ENCODE measurements at regions not wholly inside any gene's neighbourhood (a gene's known extent, or its start where the extent isn't known, plus 50 kb on each side); places are given as distances from the start of the nearest gene placed in this dataset.

DNA sequence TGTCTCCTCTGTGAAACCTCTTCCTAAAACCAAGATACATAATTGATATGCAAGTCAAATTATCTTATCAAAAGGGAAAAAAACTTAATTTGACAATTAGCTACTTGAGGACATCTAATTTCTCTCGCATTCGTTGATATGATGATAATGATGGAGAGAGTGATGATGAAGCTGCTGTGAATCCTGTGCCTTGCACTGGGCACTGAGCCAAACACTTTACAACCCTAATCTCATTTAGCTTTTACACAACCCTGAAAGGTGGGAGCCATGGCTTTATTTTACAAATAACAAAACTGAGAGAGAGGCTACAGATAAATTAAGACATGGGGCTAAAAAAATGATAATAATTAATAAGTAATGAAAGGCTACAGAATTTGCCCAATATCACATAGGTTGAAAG lies 176.0 kb downstream of the NOC3L start:
- DNase-seq (ENCODE audit: low read depth in 2 of 2): no peak

DNA sequence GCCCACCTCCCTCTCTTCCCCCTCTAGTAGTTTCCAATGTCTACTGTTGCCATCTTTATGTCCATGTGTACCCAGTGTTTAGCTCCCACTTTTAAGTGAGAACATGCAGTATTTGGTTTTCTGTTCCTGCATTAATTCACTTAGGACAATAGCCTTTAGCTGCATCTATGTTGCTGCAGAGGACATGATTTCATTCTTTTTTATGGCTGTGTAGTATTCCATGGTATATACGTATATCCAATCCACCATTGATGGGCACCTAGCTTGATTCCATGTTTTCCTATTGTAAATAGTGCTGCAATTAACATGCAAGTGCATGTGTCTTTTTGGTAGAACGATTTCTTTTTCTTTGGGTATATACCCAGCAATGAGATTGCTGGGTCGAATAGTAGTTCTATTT lies 170.4 kb downstream of the NOC3L start:
- no peak for DNase-seq (ENCODE audit: low read depth in 2 of 2)

DNA sequence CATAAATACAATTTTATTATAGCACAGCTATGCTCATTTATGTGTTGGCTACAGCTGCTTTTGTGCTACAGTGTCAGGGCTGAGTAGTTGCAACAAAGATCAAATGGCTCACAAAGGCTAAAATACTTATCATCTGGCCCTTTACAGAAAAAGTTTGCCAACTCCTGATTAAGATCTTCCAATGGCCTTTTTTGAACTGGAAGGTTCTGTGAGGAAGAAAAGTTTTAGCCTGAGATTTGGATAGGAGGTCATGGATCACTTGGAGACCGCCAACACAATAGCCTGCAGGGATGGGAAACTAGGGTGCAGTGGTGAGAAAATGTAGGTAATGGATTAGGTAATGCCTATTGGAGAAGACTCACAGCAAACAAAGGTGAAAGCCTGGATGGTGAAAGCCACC lies 169.8 kb downstream of the NOC3L start:
- DNase-seq (ENCODE audit: low read depth in 2 of 2): no peak

DNA sequence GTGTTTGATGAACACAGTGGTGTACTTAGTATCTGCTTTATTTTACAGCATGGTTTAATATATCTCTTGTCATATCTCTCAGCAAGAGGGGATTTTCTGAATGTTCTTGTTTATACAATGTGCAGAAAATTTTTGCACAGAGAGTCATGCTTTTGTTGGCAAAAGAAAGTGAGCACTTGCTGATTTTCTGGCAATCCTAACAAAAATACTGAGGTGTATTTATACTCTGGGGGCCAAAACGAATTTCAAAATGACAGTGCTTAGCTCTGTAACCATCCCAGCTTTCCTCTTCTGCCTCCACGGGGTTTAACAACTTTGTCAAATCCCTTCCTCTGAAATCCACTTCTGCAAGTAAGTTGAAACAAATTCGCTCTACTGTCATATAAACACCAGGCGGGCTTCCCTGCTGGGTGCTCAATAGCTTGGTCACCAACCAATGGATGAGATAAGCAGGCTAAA lies 169.2 kb downstream of the NOC3L start:
- no peak for DNase-seq (ENCODE audit: low read depth in 2 of 2)

DNA sequence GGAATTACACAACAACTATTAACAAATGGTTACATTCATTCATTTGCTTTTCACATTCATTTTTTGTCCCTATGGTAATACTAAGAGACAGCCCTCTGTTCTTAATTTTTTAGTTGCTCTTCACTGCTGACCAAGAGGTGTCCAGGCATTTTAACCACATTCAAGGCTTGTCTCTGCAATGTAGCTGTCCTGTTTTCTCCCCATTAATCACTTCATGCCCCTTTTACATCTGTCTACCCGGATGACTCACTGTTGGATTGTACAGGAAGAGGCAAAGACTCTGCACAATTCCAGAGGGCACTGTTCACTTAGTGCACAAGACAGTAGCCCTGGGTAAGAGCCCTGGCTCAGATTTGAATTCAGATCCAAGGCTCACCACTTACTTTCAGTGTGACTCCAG lies 168.5 kb downstream of the NOC3L start:
- DNase-seq (ENCODE audit: low read depth in 2 of 2): no peak

DNA sequence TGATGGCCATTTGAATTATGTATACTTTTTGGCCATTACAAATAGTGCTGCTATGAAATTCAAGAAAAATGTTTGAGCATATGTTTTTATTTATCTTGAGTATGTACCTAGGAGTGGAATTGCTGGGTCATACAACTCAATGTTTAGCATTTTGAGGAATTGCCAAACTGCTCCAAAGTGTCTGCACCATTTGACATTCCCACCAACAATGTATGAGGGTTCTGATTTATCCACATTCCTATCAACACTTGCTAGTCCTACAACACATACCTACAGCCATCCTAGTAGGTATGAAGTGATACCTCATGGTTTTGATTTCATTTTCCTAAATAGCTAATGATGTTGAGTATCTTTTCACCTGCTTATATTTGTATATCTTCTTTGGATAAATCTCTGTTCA lies 165.5 kb downstream of the NOC3L start:
- DNase-seq (ENCODE audit: low read depth in 2 of 2): no peak

DNA sequence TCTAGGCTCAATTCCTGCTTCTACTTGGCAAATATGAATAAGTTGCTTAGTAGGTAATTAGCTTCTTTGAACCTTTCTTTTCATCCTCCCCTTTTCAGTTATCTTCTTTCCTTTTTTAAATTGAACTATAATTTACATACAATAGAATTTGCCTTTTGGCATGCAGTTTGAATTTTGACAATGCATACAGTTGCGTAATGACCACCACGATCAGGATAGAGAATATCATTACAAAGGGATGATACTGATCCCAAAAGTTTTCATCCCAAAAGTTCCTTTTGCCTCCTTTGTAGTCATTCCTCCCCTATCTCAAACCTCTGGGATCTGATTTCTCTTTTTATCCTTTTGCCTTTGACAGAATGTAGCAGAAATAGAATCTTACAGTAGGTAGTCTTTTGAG lies 164.4 kb downstream of the NOC3L start:
- DNase-seq (ENCODE audit: low read depth in 2 of 2): no peak

DNA sequence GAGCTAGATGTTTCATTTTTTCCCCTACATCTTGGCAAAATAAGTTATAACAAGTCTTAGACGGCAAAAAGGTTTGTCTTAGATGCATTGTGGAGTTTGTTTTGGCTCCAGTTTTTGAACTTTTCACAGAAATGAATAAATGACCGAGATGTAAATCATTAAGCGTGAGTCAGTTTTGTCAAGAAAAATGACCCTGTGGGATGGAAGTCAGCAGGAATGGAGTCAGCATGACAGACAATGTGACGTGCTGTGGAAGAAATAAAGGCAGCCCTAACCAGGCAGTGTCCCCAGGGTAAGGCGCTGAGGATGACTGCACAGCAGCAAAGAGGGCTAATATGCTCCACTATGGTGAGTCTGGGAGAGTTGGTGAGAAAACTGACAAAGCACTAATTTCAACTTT lies 163.2 kb downstream of the NOC3L start:
- no peak for DNase-seq (ENCODE audit: low read depth in 2 of 2)

DNA sequence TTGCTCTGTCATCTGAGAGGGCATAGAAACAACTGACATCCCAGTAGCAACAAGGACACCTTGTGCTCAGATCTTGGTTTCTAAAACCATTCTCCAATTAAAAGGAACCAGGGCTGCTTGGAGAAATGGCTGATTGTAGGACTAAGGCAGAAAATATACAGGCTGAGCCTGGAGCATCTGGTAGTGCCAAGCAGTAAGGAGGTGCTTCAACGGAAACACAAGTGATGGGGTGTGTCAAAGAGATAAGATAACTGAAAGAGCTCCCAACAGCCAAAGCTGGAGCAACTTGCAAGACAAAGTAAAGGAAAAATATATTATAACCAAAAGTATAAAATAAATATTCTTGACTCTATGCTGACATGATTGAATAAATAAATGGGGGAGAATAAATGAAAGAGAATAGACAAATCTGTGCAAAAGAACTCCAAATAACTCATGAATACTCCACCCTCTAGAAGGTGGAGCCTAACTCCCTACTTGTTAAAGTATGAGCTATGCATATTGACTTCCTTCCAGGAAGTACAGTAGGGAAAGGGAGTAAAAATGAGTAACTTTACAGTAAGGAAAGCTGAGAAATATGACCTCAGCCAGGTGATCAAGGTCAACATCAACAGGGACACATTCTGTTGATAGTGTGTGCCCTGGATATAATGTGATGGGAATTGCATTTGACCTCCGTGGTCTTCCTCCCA lies 162.4 kb downstream of the NOC3L start:
- no peak for DNase-seq (ENCODE audit: low read depth in 2 of 2)

DNA sequence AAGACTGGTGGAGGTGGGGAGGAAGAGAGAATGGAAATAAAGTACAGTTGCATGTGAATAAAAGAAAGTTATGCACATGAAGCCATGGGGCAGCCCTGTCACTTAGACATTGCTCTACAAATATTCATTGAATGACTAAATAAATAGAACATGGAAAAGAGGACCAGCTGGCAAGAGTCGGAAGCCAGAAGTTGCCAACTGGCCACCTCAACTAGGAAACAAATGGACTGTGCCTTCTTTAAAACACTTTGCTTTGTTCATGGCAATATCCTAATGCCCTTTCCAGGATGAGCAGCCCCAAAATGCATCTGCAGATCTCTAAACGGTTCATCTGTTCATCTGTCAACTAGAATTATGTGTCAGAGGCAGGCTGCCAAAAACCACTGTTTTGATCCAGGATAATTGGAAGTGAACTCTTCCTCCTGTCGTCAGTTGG lies 157.3 kb downstream of the NOC3L start:
- DNase-seq (ENCODE audit: low read depth in 2 of 2): no peak

DNA sequence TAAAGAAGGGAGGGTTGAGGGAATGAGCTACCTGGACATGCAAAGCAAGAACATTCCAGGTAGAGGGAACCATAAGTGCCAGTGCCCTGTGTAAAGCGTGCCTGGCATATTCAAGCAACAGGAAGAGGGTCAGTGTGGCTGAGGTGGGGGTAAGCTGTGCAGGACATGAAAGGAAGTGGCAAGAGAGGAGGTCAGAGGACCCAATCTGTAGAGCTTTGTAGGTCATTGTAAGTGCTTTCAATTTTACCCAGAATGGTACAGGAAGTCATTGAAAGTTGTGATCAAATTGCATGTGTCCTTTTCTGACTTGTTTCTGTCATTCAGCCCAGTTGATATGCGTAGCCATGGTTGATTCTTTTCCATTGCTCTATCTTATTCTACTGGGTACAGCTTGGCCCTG lies 156.6 kb downstream of the NOC3L start:
- no peak for DNase-seq (ENCODE audit: low read depth in 2 of 2)

DNA sequence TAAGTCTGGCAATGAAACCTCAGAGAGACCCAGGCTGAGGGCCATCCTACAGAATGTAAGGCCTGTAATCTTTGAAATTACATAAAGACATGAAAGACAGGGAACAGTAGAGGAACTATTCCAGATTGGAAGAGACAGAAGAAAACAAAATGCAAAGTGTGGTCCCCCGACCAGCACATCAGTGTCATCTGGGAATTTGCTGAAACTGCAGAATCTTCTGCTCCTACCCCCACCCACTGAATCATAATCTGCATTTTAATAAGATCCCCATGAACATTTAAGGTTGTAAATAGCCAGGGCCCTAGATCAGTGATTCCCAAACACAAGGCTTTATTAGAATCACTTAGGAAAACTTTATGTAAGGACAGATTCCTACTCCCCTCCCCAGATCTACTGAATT lies 154.4 kb downstream of the NOC3L start:
- no peak for DNase-seq (ENCODE audit: low read depth in 2 of 2)

DNA sequence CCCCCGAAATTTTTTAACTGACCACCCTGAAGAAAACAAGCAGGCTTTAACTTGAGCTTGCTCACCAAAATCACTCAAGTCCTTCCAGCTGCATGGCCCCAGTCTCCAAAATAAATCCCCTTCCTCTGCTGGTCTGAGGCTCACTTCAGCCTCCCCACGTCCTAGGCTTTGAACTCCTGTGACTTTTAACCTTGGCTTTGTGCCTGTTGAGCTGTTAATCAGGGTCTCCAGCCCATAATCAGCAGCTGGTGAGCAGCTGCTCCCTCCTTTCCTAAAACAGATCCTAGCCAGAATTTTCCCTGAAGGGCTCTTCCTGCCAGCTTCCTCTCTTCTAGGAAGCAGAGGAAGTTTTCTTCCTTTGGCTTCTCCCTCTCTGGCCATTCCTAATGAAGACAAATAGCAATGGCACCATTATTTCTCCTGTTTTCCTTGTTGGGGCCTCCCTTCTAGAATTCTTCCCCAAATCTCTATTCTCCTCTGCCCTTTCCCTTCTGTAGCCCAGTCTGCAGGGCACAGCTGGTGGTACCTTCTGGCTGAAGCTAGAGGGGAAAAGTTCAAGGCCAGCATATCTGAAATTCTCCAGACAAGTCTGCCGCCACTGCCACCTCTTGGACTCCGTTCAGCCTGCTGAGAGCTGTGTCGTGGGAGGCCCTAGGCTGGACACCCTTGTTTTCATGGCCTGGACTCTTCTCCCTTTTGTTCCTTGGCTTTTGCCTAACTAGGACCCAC lies 152.1 kb downstream of the NOC3L start:
- no peak for DNase-seq (ENCODE audit: low read depth in 2 of 2)

DNA sequence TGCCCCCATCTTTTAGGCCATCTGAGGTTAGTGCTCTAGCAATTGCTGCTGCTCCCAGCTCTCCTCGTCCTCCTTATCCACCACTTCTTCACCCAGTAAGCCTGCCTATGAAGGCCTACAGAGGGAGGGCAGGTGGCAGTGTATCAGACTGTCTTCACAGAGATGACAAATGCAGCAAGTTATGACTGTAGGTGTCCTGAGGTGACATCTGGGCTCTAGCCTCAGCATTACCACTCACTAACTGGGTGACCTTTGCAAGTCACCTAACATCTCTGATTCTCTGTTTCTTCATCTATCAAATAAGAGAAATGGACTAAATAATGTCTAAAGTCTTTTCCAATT lies 151.6 kb downstream of the NOC3L start:
- no peak for DNase-seq (ENCODE audit: low read depth in 2 of 2)

DNA sequence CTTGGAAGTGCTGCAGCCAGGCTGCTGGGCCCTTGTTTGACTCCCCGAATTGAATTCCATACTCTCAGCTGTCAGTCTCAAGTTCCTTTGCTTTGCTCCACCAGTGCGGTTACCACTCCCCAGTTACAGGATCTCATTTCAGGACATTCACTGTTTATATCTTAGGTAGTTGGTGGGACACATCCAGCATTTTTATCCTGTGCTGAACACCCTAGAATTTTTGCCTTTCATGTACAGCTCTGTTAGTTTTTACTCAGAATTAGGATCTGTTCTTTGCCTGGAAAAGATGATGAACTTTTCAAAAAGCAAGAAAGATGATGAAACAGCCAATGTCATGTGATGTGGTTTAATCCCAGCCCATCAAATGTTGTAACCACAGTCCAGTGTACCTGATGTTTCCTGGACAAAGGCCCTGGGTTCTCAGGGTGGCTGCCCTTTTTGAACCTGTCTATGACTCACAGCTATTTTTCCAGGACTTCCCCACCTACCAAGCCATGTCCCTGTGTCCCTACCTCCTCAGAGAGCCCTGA lies 149.7 kb downstream of the NOC3L start:
- no peak for DNase-seq (ENCODE audit: low read depth in 2 of 2)

DNA sequence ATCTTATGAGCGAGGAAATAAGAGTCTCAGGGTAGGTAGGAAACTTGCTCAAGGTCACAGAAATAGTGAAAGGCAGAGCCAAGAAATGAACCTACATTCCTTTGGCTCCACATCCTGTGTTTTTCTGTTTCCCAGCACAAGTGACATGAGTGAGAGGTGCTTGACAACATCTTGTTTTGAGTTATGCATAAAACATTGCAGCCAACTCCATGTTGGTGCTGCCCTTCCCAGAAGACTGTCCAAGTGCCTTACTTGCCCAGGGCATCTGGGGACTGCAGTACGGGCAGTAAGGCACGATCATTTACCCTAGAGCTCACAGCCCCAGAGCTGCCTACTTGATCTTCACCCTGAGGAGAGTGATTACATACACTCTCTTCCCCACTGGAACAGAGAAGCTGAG lies 148.8 kb downstream of the NOC3L start:
- DNase-seq (ENCODE audit: low read depth in 2 of 2): no peak

DNA sequence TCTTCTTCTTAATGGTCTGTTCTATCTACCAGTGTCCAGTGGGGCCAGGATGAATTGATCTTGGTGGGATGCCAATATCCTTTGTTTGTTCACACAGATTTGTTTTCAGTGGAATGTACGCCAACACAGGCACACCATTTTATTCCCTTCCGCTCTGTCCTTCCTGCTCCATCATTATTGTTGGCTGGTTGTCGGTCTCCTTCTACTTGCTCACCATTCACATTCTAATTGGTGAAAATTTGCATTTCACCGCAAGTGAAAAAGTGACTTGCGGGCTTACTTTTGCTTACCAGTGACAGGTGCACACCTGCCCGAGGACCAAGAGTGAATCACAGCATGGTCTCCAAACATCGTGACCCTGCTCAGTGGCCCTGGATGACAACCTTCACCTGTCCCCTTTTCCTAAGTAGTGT lies 148.3 kb downstream of the NOC3L start:
- DNase-seq (ENCODE audit: low read depth in 2 of 2): no peak

DNA sequence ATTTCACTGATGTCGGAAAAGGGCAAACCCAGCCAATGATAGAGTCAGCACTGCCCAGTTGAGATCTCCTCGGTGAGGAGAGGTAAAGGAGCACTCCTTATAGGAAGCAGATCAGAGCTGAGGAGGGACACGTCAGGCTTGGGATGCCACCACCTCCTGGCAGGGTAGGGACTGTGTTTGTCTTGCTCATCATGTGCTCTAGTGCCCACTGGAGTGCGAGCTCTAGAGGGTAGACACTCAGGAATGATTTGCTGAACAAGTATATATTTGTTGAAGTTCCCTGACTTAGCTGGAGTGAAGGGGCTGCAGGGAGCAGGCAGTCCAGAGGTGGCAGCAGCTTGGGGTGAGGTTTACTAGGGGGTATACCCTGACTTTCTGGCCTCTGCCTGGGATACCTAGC lies 146.5 kb downstream of the NOC3L start:
- DNase-seq (ENCODE audit: low read depth in 2 of 2): no peak

DNA sequence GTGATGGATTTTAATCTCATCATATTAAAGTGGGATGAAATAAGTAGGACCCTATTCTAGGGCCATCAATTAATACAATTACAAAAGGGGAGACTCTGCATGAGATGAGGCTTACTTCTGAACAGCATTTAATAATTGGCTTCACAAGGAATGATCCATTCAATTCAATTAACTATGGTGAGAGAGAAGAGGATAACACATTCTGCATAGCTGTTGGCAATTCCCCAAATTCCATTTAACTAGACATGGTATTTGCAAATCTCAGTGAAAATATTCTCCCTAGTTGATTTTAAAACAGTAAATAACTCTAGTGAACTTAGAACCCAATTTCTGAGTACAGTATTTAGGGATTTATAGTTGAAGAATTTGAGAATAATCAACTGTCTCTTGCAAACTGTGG lies 145.3 kb downstream of the NOC3L start:
- DNase-seq (ENCODE audit: low read depth in 2 of 2): no peak

DNA sequence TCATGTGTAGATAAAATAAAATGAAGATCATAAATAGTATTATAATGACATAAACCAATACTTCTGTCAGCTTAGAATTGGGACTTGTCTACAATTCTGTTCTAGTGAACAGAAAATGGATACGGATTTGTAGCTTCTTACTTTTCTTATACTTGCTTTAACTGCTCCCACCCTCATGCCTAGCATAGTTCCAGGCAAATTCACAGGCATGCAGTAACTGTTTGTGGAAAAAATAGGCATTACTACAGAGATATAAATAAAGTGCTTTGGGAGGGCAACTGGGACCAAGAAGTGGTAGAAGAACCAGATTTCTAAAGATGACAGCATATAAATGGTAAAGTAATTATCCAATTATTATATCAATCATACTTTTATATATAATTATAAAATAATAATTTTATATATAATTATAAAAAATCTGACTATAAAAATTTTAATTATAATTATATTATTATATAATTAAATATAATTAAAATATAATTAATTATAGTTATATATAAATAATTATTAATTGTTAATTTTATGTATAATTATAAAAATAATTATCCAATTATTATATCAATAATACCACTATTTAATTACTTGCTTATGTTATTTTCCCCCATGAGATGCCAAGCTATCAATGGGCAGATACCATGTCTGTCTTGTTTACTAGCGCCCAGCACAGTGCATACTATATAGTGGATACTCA lies 144.1 kb downstream of the NOC3L start:
- no peak for DNase-seq (ENCODE audit: low read depth in 2 of 2)

DNA sequence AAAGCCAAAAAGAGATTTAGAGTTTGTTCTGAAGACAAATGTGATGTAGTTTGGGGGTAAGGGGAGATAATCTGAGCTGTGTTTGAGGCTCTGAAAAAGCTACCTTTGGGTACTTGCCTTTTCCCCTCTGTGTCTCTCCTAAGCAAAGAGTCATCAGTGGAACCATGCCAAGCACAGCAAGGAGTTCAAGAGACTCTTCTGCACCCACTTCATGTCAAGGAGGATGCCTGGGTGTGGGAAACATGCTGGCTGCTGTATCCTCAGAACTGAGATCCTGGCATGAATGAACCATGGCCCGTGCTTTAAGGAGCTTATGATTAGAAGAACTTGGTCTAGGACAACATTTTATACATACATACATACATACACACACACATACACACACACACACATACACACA lies 142.9 kb downstream of the NOC3L start:
- DNase-seq (ENCODE audit: low read depth in 2 of 2): no peak

DNA sequence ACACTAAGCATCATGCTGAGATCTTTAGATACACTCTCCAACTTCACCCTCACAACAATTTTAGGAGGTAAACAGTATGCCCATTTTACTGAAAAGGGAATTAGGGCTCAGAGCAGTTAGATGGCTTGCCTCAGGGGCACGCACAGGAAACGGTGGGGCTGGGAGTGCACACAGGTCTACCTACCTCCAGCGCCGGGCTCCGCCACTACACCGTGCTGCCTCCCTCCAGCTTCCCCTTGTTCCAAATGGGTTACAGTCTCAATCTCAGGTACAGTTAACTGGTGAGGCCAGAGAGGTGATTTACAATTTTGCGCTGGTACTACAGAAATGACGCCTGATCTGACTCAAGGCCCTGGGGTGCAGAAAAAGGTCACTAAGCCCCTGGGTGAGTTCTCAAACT lies 142.0 kb downstream of the NOC3L start:
- no peak for DNase-seq (ENCODE audit: low read depth in 2 of 2)
